SK-N-SH treated with all-trans-retinoic acid at 6 μM for 48 hours (cell line): ENCODE measurements at regions not wholly inside any gene's neighbourhood (a gene's known extent, or its start where the extent isn't known, plus 50 kb on each side); places are given as distances from the start of the nearest gene placed in this dataset.

Source experiments
- CREB5 ChIP-seq: fragments of 250-450 bp; sonication (Bioruptor Pico); IDR thresholded peaks from 2 replicates; pipeline ENCODE4 v1.5.1; 2020; ENCODE audit warnings: low read depth, mild to moderate bottlenecking, moderate library complexity
- CSDC2 ChIP-seq: fragments of 250-450 bp; sonication (Bioruptor Pico); IDR thresholded peaks from 2 replicates; pipeline ENCODE4 v1.5.0; 2020; ENCODE audit warnings: mild to moderate bottlenecking, moderate library complexity
- POU6F1 ChIP-seq: fragments of 250-450 bp; sonication (Bioruptor Pico); IDR thresholded peaks from 2 replicates; pipeline ENCODE4 v1.8.0; 2021; ENCODE audit warnings: low read depth, mild to moderate bottlenecking, moderate library complexity, borderline replicate concordance
- TSHZ2 ChIP-seq: fragments of 250-450 bp; sonication (Bioruptor Pico); IDR thresholded peaks from 2 replicates; pipeline ENCODE4 v1.5.0; 2020; ENCODE audit warnings: mild to moderate bottlenecking, moderate library complexity
- ZFP3 ChIP-seq: fragments of 250-450 bp; sonication (Bioruptor Pico); IDR thresholded peaks from 2 replicates; pipeline ENCODE4 v1.5.0; 2020; ENCODE audit warnings: mild to moderate bottlenecking, moderate library complexity
- ZFP30 ChIP-seq: fragments of 450-650 bp; formaldehyde crosslinking; IDR thresholded peaks from 2 replicates; pipeline ENCODE4 v1.5.0; 2022; ENCODE audit warnings: mild to moderate bottlenecking, moderate library complexity
- TF ChIP-seq, protein P1 (sequence below): fragments of 250-450 bp; sonication (Bioruptor Pico); IDR thresholded peaks from 2 replicates; pipeline ENCODE4 v1.5.1; 2021; ENCODE audit warnings: mild to moderate bottlenecking, moderate library complexity
- TF ChIP-seq, protein P2 (sequence below): fragments of 250-450 bp; sonication (Bioruptor Pico); IDR thresholded peaks from 2 replicates; pipeline ENCODE4 v1.8.0; 2020; ENCODE audit warnings: mild to moderate bottlenecking, moderate library complexity, borderline replicate concordance

GRCh38 chr2:106338043-106338442 lies 130.2 kb downstream of the RGPD3 start:
- TF ChIP-seq ZFP3 (CRISPR knock-in tag) (no peak), CREB5 (CRISPR knock-in tag) (no peak), CSDC2 (CRISPR knock-in tag) (no peak), TSHZ2 (no peak), ZFP30 (no peak), POU6F1 (CRISPR knock-in tag) (no peak)
- TF ChIP-seq, protein P1, sequence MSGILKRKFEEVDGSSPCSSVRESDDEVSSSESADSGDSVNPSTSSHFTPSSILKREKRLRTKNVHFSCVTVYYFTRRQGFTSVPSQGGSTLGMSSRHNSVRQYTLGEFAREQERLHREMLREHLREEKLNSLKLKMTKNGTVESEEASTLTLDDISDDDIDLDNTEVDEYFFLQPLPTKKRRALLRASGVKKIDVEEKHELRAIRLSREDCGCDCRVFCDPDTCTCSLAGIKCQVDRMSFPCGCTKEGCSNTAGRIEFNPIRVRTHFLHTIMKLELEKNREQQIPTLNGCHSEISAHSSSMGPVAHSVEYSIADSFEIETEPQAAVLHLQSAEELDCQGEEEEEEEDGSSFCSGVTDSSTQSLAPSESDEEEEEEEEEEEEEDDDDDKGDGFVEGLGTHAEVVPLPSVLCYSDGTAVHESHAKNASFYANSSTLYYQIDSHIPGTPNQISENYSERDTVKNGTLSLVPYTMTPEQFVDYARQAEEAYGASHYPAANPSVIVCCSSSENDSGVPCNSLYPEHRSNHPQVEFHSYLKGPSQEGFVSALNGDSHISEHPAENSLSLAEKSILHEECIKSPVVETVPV (CRISPR knock-in tag), result no peak
- TF ChIP-seq, protein P2, sequence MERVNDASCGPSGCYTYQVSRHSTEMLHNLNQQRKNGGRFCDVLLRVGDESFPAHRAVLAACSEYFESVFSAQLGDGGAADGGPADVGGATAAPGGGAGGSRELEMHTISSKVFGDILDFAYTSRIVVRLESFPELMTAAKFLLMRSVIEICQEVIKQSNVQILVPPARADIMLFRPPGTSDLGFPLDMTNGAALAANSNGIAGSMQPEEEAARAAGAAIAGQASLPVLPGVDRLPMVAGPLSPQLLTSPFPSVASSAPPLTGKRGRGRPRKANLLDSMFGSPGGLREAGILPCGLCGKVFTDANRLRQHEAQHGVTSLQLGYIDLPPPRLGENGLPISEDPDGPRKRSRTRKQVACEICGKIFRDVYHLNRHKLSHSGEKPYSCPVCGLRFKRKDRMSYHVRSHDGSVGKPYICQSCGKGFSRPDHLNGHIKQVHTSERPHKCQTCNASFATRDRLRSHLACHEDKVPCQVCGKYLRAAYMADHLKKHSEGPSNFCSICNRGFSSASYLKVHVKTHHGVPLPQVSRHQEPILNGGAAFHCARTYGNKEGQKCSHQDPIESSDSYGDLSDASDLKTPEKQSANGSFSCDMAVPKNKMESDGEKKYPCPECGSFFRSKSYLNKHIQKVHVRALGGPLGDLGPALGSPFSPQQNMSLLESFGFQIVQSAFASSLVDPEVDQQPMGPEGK (CRISPR knock-in tag), result no peak
